HG03108 (cell line): ENCODE measurements at regions not wholly inside any gene's neighbourhood (a gene's known extent, or its start where the extent isn't known, plus 50 kb on each side); places are given as distances from the start of the nearest gene placed in this dataset.
"Not testable (repeated sequence)": the region's sequence is repeated elsewhere in the genome, so short reads cannot be mapped to it uniquely, and the experiment has no call there.

Experiments
- ATAC-seq: cut with Tn5 transposase; IDR thresholded peaks from one replicate; pipeline ENCODE4 v1.9.1; 2021; ENCODE audit warnings: moderate library complexity; ENCODE audit not compliant: unreplicated experiment

DNA sequence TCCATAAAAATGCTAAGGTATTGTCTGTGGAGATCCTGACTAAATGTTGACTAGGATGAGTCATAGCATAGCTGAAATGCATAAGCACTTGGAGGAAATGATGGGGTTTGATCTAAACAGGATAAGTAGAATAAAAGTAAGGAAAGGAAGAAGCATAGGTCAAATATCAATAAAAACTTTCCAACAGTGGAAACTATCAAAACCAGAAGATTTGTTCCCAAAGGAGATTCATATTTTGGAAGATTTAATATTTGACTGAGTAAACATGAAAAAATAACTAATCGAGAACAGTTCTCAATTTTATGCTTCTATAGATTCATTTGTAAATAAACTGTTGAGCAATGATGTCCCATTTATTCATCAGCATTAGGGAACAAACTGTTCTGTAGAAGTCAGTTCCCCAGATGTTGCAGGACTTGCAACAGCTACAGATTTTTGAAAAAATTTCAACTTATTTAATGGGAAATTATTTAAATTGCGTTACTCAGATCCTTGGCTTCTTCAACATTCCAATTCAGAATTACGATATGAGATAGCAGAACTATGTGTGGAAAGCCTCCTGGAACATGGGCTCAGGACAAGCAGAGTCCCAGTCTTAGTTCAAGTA, 133.7 kb upstream of the TBX18 start:
- ATAC-seq, result no peak

DNA sequence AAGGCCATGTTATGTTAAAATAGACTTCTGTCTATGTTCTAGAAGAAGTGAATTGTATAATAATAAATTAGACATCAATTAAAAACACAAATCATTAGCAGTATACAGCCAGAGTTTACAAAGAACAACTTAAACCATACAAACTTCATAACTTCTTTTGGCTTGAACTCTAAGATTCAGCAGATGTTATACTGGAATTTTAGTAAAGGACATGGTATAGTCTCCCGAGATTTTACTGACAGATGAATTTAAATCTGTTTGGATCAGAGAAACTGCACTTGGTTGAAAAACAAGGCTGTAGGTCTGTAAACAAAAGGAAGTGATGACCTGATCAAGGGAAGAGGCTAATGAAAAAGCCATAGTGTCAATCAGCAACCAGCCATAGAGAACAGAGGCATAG, 132.6 kb upstream of the TBX18 start:
- ATAC-seq, result no peak

DNA sequence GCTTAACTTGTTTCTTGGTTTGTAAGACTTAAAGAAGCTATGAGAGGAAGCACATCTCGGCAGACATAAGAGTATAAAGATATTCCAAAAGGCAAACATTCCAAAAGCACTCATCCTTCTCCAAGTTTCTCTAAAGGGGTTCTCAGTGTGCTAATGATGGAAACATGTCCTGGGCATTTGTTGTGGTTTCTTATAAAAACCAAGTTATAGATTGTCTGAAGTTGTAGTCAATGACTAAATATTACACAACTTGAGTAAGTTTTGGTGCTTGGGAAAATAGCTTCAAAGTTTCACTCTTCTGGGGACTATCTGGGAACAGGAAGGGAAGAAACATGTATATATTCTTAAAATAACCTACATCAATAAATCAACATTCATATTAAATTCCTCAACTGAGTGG, 128.3 kb upstream of the TBX18 start:
- ATAC-seq, result no peak

DNA sequence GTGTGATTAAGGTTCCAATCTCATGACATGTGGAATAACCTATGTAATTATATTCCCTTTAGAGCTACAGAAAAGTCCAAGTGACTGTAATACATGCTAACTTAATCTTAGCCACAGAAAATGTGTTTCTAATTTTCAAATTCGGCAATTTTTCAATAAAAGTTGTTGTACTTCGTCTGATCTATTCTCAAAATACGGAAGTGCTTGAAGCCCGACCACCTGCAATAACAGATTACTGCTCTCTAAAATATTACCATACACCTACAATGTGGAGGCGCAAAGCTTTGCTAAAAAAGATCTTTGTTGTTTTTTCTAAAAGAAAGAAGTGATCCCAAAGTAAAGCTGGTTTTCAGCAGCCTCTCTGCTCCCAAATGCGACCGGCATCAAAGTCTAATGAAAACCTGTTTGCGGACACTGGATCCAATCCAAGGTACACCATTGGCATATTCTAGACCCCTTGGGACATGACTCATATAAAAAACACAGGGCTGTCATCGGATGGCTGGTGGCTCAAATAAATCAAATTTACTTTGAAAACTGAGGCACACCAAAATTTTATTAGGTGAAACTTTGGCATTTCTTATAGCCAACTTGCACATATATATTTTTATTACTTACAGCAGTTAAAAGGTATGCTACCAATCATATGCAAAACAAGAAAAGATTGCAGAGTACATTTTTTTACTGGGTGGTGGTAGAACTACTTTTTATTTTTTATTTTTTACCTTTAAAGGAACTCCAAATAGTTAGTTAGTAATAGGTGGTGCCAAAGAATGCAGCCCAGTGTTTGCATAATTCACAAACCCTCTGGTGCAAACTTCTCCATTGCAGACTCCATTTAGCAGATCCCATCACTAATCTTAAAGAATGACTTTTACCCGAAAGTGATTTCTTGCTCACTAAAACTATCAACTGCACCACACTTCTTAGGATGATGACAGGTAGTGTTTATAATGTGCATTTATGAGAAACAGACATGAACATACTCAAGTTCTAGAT, 118.7 kb upstream of the TBX18 start:
- ATAC-seq, result no peak

DNA sequence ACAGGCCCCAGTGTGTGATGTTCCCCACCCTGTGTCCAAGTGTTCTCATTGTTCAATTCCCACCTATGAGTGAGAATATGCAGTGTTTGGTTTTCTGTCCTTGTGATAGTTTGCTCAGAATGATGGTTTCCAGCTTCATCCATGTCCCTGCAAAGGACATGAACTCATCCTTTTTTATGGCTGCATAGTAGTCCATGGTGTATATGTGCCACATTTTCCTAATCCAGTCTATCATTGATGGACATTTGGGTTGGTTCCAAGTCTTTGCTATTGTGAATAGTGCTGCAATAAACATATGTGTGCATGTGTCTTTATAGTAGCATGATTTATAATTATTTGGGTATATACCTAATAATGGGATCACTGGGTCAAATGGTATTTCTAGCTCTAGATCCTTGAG, 115.0 kb upstream of the TBX18 start:
- ATAC-seq, result not testable (repeated sequence)

DNA sequence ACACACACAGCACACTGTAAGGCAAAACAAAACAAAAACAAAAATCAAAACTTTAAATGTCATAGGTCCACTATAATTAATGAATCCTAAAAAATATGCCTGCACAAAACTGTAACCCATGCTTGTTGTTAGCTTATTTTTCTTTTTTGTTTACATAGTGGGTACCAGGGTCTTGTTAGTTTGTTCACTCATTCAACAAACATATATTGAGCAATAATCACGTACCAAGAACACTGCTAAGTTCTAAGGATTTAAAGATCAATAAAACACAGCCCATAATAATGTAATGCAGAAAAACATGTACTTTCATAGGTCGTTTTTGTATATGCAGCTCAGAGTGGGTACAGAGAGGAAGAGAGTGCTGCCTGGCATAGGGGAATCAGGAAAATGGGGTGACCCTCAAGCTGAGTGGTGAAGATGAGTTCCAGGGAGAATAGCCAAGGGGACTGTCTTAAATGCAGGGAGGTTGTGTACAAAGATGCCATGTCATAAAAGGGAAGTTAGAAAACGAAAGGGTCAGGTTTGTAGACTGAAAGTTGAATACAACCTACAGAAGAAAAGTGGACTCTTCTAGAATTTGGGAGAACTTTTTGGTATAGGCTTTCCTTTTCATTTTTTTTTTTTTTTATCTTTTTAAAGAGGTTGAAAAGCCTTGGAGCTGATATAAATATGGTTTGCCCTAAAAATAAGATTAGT, 113.3 kb upstream of the TBX18 start:
- ATAC-seq, result no peak

DNA sequence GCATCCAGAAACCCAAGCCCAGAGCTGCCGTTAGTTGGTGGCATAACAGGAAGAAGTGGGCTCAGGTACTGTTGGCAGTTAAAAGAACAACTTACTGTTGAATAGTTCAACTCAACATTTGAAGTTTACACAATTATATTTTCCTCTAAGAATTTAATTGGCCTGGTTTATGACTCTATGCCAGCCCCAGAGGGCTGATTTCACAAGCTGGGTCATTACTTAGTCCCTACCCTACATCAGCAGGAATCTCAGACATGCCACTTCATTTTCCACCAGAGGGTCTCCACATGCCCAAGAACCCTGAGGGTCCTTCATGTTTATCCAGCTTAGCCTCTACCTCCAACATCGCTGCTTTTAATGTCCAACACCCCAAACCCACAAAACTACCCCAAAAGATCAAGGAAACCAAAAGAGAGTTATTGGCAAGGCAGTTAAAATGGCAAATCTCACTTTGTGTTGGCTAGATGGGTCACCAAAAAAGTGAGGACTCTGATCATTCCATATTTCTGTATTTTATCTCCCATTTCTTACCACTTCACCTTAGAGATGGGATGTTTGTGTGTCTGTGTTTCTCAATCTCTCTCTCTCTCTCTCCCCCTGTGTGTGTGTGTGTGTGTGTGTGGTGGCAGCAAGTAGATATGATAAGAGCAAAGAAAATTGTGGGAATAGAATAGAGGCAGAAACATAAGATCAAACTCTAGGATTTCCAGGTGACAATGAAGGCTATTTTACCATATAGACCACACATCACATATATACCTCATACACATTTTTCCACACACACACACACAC, 112.5 kb upstream of the TBX18 start:
- no peak for ATAC-seq

DNA sequence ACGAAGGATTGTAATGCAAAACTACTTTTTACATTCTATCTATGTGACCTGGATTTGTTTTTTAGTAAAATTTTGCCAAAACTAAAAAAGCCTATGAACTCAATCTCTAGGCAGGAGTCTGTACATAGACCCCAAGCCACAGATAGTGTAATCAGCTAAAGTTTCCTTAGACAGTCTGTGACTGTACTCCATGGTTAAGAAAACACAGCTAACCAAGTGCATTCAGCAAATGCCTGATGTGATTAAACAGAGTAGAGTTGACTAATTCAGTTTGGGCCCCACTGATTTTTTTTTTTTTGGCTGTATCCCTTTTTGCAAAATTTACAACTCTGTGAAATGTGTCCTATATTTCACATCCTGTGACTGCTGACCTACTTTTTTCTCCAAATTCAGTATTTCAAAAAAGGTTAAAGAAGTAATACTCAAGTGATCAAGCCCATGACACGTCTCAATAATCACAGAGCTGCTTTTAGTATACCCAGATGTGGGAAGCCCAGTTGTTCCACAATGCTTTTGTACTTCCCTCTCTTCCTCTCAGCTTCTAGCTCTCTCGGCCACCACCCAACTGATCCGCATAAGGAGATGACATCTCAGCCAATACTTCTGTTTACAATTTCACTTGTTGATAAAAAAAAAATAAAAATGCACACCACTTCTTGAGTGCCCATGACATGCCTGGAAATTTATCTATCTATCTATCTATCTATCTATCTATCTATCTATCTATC, 108.8 kb upstream of the TBX18 start:
- ATAC-seq, result no peak

DNA sequence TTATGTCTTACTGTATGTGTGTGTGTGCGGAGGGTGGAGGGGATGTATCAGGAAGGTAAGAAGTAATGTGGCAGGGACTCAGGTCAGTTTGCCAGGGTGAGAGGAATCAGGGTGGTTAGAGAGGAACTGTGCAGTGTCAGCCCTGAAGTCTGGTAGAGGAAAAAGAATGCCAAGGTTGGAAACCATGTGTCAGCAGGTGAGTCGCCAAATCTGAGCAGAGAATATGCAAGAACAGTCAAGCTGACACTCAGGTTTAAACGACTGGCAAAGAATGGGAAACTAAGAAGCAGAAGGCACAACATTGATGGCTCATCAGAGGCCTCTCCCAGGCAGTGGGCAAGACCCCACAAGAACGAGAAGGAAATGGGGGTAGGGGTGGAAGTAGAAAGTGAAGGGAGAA, 107.5 kb upstream of the TBX18 start:
- no peak for ATAC-seq

DNA sequence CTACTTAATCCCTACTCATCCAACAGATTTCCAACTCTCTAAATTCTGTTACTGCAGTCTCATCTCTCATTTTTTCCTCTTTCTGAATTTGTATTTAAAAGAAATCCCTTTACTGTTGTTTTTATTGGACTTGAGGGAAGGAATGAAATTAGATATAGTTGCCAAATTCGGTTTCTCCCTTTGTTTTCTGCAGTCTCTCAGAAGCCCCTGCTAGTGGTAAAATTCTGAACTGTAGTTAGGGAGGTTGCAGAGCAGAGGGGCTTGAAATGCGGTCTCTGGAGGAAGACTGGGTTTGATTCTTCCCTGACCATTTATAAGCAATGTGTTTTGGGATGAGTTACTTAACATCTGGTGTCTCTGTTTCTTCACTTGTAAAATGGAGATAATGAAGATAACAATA, 106.3 kb upstream of the TBX18 start:
- ATAC-seq, result no peak

DNA sequence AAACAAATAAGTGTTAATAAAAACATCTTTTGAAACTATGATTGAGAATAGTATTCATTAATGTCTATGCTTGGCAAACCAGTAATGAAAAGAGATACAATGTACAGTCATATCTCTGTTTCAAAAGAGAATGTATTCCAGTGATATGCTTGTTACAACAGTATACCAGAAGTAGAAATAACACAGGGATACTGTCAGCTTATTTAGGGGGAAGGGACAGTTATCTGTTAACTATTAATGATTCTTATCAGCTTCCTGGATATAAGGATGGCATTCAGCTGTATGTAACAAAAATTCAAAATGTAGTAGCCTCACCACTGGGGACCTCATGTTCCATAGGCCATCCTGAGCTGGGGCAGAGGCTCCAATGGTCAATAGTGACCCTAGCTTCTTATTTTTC, 103.8 kb upstream of the TBX18 start:
- no peak for ATAC-seq

DNA sequence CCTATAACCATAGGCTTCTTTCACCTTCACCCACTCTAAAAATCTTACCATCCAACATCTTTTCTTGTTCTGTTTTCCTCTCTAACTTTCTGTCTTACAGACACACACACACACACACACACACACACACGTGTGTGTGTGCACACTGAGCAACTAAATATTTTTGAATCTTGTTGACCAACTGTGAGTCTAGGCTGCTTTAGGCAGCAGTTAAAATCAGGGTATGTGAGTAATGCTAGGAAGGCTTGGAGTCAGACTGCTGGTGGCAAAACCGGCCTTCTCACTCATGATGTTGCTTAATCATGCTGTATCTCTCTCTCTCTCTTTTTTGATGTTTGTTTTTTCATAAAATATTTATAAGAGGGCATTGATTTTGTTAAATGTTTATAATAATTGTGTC, 103.1 kb upstream of the TBX18 start:
- no peak for ATAC-seq

DNA sequence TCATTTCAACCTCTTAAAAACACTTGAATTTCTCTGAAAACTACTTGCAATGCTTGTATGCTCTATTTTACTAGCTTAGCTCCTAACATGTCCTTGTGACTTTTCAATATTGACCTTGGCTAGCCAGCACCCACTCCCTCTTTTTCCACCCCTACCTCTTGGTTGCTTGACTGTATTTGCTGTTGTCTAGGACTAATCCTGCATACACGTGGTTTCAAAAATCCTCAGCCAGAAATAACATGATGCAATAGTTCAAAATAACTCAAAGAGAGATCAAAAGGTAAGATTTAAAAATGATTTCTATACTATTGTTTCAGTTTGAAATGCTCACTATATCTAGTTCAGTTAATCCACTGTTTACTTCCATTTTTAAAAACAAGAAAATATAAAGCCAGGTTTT, 102.3 kb upstream of the TBX18 start:
- no peak for ATAC-seq

DNA sequence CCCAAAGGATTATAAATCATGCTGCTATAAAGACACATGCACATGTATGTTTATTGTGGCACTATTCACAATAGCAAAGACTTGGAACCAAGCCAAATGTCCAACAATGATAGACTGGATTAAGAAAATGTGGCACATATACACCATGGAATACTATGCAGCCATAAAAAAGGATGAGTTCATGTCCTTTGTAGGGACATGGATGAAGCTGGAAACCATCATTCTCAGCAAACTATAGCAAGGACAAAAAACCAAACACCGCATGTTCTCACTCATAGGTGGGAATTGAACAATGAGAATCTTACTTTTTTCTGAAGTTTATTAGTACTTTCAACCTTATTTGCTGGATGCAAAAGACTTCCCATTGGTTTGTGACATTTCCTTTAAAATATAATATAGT, 101.0 kb upstream of the TBX18 start:
- ATAC-seq, result not testable (repeated sequence)

DNA sequence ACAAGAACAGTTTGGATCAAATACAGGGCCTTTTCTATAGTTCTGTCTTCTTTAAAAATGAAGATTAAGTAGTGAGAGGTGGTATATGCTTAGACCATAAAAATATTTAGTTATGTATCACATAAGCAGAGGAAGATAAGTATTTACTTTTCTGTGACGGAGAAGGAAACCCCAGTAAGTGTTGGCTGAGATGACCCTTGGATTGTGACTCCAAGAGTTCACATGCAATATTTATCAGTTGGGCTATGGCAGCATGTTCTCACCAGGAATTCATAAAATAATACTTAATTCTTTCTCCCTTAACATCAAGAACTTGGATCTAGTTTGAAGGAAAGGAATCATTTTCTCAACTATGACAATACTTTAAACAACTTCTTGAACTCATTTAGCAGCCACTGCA, 98.4 kb upstream of the TBX18 start:
- no peak for ATAC-seq

DNA sequence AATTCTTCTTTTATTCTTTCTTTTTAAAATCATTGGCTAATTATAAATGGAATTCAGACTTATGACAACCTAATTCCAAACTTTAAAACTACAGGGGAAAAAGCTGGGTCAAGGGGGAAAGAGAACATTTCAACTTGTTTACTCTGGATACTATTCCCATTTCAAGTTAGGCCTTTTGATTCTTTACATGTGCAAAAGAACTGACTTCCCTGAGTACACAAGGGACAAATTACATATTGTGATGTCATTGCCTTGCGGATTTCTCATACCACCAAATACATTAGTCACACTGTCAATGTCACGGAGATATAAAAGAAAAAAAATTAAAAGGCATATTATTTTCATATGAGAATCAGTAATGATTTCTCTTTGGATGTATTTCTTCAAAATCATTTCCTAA, 96.5 kb upstream of the TBX18 start:
- no peak for ATAC-seq

DNA sequence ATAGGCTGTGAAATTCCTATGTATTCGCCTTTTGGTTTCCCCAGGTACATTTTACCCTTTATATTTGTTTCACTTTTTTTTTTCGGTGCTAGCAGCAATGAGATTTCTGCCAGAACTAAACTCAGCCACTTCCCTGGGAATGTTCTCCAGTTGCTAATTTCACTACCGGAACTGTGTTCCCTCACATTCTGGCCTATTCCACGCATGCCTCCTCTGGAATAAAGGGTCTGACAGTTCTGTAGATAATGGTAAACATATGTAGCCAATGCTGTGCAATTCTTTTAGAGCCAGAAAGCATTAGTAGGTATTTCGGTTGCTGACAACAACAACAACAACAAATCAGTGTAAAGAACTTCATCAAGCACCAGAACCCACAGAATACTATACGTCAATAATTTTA, 96.1 kb upstream of the TBX18 start:
- ATAC-seq, result no peak

DNA sequence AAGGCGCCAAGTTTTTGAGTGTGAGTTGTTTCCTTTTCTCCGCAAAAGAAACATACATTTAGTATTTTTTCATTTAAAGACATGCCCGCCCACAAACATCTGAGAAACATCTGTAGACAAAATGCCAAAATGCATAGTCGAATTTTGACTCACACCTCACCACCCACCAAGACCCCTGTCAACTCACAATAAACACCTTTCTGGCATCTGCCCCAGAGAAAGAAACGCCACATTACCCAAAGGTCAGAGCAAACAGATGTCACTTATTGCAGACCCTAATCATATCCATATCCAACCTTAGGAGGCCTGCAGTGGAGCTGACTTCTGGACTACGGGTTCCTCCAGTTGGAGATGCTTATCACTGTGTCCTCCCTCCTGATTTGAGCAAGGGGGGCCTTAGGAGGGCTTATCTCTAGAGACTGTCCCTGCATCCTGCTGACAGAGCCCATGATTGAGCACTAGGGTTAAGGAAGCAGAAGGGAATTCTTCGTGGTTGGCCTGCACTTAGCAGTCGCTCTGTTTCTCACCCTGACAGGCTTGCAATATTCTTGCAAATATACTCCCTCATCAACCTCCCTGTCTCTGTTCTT, 90.5 kb upstream of the TBX18 start:
- no peak for ATAC-seq

DNA sequence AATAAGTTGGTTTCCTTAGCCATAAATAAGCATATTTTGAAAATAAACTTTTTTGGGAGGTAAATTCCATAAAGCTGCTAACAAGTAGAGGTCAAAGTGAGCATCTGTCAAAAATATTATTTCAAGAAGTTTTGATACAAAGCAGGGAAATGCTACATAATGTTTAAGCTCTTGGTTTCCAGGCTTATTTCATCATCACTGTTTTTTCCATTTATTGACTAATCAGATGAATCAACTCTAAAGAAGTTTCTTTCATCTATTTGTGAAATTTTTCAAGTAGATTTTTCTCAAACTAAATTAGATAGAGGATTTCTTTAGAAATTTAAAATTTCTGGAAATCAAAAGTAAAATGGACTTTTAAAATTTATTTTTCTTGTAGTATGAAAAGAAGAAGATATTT, 89.5 kb upstream of the TBX18 start:
- no peak for ATAC-seq

DNA sequence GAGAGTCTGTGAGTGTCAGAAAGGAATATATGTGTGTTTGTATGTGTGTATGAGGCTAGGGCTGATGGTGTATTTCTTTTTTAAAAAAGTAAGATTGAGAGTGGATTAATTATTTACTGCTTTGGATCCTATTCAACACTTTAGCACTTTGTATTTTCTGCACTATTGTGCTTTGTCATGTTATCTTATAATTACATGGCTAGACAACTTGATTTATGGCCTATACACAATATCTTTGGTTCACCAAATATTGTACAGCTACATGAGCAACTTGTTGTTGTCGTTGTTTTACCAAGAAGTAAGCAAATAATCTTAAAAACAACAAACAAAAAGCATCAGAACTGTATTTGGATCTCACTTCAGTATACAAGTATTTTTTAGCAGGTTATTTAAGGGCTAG, 84.6 kb upstream of the TBX18 start:
- ATAC-seq, result no peak
